SK-N-SH treated with all-trans-retinoic acid at 6 μM for 48 hours (cell line): ENCODE measurements at regions not wholly inside any gene's neighbourhood (a gene's known extent, or its start where the extent isn't known, plus 50 kb on each side); places are given as distances from the start of the nearest gene placed in this dataset.

ENCODE experiments used
- ATAC-seq: fragments of 200-7000 bp; cut with Tn5 transposase; 3 replicates; pipeline ENCODE4 v1.9.1; 2020; ENCODE audit warnings: mild to moderate bottlenecking, moderate library complexity
- ARNTL ChIP-seq: fragments of 450-650 bp; formaldehyde crosslinking; IDR thresholded peaks from 2 replicates; pipeline ENCODE4 v1.5.0; 2020; ENCODE audit warnings: low read depth, mild to moderate bottlenecking, moderate library complexity, borderline replicate concordance
- BACH2 ChIP-seq: fragments of 250-450 bp; sonication (Bioruptor Pico); IDR thresholded peaks from 2 replicates; pipeline ENCODE4 v1.9.0; 2021; ENCODE audit warnings: mild to moderate bottlenecking, borderline replicate concordance
- CSDC2 ChIP-seq: fragments of 250-450 bp; sonication (Bioruptor Pico); IDR thresholded peaks from 2 replicates; pipeline ENCODE4 v1.5.0; 2020; ENCODE audit warnings: mild to moderate bottlenecking, moderate library complexity
- CSRNP3 ChIP-seq: fragments of 250-450 bp; sonication (Bioruptor Pico); IDR thresholded peaks from 2 replicates; pipeline ENCODE4 v1.5.1; 2021; ENCODE audit warnings: mild to moderate bottlenecking, moderate library complexity
- ESRRG ChIP-seq: fragments of 250-450 bp; sonication (Bioruptor Pico); IDR thresholded peaks from 2 replicates; pipeline ENCODE4 v1.6.1; 2021; ENCODE audit warnings: mild to moderate bottlenecking
- GLIS3 ChIP-seq: fragments of 250-450 bp; sonication (Bioruptor Pico); IDR thresholded peaks from 2 replicates; pipeline ENCODE4 v1.5.0; 2020; ENCODE audit warnings: mild to moderate bottlenecking, moderate library complexity
- ISL1 ChIP-seq: fragments of 250-450 bp; sonication (Bioruptor Pico); IDR thresholded peaks from 2 replicates; pipeline ENCODE4 v2.1.2; 2022; ENCODE audit warnings: mild to moderate bottlenecking, moderate library complexity
- PATZ1 ChIP-seq: fragments of 250-450 bp; sonication (Bioruptor Pico); IDR thresholded peaks from 2 replicates; pipeline ENCODE4 v1.8.0; 2020; ENCODE audit warnings: mild to moderate bottlenecking, moderate library complexity, borderline replicate concordance
- PPARA ChIP-seq: fragments of 250-450 bp; sonication (Bioruptor Pico); IDR thresholded peaks from 2 replicates; pipeline ENCODE4 v1.5.0; 2020; ENCODE audit warnings: mild to moderate bottlenecking, borderline replicate concordance
- RARB ChIP-seq: fragments of 250-450 bp; sonication (Bioruptor Pico); IDR thresholded peaks from 2 replicates; pipeline ENCODE4 v1.8.0; 2021; ENCODE audit warnings: mild to moderate bottlenecking, moderate library complexity
- SNAI2 ChIP-seq: fragments of 250-450 bp; sonication (Bioruptor Pico); IDR thresholded peaks from 2 replicates; pipeline ENCODE4 v1.5.0; 2020; ENCODE audit warnings: mild to moderate bottlenecking, moderate library complexity
- TCF4 ChIP-seq: fragments of 250-450 bp; sonication (Bioruptor Pico); IDR thresholded peaks from 2 replicates; pipeline ENCODE4 v1.8.0; 2021; ENCODE audit warnings: mild to moderate bottlenecking, moderate library complexity, borderline replicate concordance
- TOX ChIP-seq: fragments of 250-450 bp; sonication (Bioruptor Pico); IDR thresholded peaks from 2 replicates; pipeline ENCODE4 v1.8.0; 2021; ENCODE audit warnings: mild to moderate bottlenecking, moderate library complexity, borderline replicate concordance
- TSHZ2 ChIP-seq: fragments of 250-450 bp; sonication (Bioruptor Pico); IDR thresholded peaks from 2 replicates; pipeline ENCODE4 v1.5.0; 2020; ENCODE audit warnings: mild to moderate bottlenecking, moderate library complexity
- ZC3H10 ChIP-seq: fragments of 250-450 bp; sonication (Bioruptor Pico); IDR thresholded peaks from 2 replicates; pipeline ENCODE4 v1.5.1; 2021; ENCODE audit warnings: mild to moderate bottlenecking, moderate library complexity
- ZFP3 ChIP-seq: fragments of 250-450 bp; sonication (Bioruptor Pico); IDR thresholded peaks from 2 replicates; pipeline ENCODE4 v1.5.0; 2020; ENCODE audit warnings: mild to moderate bottlenecking, moderate library complexity
- ZFP30 ChIP-seq: fragments of 450-650 bp; formaldehyde crosslinking; IDR thresholded peaks from 2 replicates; pipeline ENCODE4 v1.5.0; 2022; ENCODE audit warnings: mild to moderate bottlenecking, moderate library complexity
- ZNF565 ChIP-seq: fragments of 450-650 bp; formaldehyde crosslinking; conservative IDR thresholded peaks from 2 replicates; pipeline ENCODE4 v1.5.0; 2020; ENCODE audit warnings: low read depth, mild to moderate bottlenecking, moderate library complexity
- ZNF70 ChIP-seq: fragments of 450-650 bp; formaldehyde crosslinking; IDR thresholded peaks from 2 replicates; pipeline ENCODE4 v1.5.0; 2020; ENCODE audit warnings: mild to moderate bottlenecking, moderate library complexity
- ZNF8 ChIP-seq: fragments of 450-650 bp; formaldehyde crosslinking; IDR thresholded peaks from 2 replicates; pipeline ENCODE4 v1.5.0; 2020; ENCODE audit warnings: mild to moderate bottlenecking, moderate library complexity
- TF ChIP-seq, protein P1 (sequence below): fragments of 250-450 bp; sonication (Bioruptor Pico); IDR thresholded peaks from 2 replicates; pipeline ENCODE4 v1.5.1; 2020; ENCODE audit warnings: low read depth, mild to moderate bottlenecking, moderate library complexity
- TF ChIP-seq, protein P2 (sequence below): fragments of 250-450 bp; sonication (Bioruptor Pico); IDR thresholded peaks from 2 replicates; pipeline ENCODE4 v1.8.0; 2021; ENCODE audit warnings: low read depth, mild to moderate bottlenecking, moderate library complexity, borderline replicate concordance

DNA sequence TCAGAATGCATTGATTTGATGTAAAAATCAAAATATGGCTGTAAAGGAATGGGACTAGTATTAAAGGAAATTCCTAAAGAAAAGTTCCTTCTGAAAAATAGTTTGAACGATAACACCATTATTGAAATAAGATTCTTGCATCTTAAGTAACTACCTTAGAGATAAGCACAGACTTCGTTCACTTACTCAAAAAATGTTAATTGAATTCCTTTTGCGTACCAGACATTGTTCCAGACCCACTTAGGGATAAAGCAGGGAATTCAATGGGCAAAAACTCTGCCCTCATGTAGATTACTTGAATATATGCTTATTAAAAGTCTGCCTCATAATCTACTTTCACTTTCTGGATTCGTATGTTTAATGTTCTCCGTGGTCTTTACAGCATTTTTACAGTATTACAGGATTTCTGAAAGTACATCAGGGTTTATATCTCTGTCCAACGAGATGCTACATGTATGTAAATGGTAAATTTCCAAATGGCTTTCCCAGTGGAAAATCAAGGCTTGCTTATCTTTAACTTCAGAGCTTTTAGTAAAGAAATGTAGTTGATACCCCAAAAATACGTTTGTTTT lies 213.7 kb downstream of the GXYLT1 start:
- TF ChIP-seq ARNTL (CRISPR knock-in tag), result no peak
- no peak for TF ChIP-seq ZNF565 (CRISPR knock-in tag)
- no peak for TF ChIP-seq ZFP30 (CRISPR knock-in tag)
- TF ChIP-seq CSRNP3 (CRISPR knock-in tag), result no peak
- no peak for TF ChIP-seq GLIS3 (CRISPR knock-in tag)
- TF ChIP-seq ZC3H10 (CRISPR knock-in tag), result no peak
- TF ChIP-seq BACH2 (CRISPR knock-in tag), result no peak
- TF ChIP-seq, protein P1, sequence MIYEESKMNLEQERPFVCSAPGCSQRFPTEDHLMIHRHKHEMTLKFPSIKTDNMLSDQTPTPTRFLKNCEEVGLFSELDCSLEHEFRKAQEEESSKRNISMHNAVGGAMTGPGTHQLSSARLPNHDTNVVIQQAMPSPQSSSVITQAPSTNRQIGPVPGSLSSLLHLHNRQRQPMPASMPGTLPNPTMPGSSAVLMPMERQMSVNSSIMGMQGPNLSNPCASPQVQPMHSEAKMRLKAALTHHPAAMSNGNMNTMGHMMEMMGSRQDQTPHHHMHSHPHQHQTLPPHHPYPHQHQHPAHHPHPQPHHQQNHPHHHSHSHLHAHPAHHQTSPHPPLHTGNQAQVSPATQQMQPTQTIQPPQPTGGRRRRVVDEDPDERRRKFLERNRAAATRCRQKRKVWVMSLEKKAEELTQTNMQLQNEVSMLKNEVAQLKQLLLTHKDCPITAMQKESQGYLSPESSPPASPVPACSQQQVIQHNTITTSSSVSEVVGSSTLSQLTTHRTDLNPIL (CRISPR knock-in tag), result no peak
- no peak for TF ChIP-seq PPARA (CRISPR knock-in tag)
- no peak for TF ChIP-seq PATZ1 (CRISPR knock-in tag)
- TF ChIP-seq TSHZ2 (CRISPR knock-in tag), result no peak
- TF ChIP-seq ZNF70 (CRISPR knock-in tag), result no peak
- no peak for TF ChIP-seq TCF4 (CRISPR knock-in tag)
- TF ChIP-seq ZFP3, result no peak
- no peak for ATAC-seq

DNA sequence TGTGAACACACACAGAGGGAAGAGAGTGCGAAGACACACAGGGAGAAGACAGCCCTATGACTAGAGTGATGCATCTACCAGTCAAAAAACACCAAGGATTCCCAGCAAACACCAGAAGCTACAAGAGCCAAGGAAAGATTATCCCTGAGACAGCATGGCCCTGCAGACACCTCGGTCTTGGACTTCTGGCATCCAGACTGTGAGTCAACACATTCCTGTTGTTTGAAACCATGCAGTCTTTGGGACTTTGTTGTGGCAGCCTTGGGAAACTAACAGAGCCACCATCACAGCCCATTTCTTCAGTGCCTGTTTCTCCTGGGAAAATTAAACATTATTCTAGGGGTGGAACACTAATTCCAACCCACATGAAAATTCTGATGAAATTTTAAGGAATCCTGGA lies 220.6 kb downstream of the GXYLT1 start:
- TF ChIP-seq CSDC2 (CRISPR knock-in tag) (no peak), ZFP3 (no peak), PATZ1 (CRISPR knock-in tag) (no peak), SNAI2 (CRISPR knock-in tag) (no peak), ARNTL (CRISPR knock-in tag) (no peak), TOX (CRISPR knock-in tag) (no peak), ZFP30 (CRISPR knock-in tag) (no peak), GLIS3 (CRISPR knock-in tag) (no peak), ZNF70 (CRISPR knock-in tag) (no peak), ZNF8 (no peak), ISL1 (CRISPR knock-in tag) (no peak), TCF4 (CRISPR knock-in tag) (no peak), ESRRG (CRISPR knock-in tag) (no peak), PPARA (CRISPR knock-in tag) (no peak), RARB (CRISPR knock-in tag) (no peak), ZC3H10 (CRISPR knock-in tag) (no peak), BACH2 (CRISPR knock-in tag) (no peak)
- TF ChIP-seq, protein P1 (CRISPR knock-in tag), result no peak
- TF ChIP-seq, protein P2, sequence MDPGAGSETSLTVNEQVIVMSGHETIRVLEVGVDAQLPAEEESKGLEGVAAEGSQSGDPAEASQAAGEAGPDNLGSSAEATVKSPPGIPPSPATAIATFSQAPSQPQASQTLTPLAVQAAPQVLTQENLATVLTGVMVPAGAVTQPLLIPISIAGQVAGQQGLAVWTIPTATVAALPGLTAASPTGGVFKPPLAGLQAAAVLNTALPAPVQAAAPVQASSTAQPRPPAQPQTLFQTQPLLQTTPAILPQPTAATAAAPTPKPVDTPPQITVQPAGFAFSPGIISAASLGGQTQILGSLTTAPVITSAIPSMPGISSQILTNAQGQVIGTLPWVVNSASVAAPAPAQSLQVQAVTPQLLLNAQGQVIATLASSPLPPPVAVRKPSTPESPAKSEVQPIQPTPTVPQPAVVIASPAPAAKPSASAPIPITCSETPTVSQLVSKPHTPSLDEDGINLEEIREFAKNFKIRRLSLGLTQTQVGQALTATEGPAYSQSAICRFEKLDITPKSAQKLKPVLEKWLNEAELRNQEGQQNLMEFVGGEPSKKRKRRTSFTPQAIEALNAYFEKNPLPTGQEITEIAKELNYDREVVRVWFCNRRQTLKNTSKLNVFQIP (CRISPR knock-in tag), result no peak
- ATAC-seq, result no peak
